ENCODE measurements at regions not wholly inside any gene's neighbourhood (a gene's known extent, or its start where the extent isn't known, plus 50 kb on each side); places are given as distances from the start of the nearest gene placed in this dataset.

GRCh38 chr11:70788248-70789022 lies 390.1 kb downstream of the CTTN start:
- DNase-seq, result no peak
- ATAC-seq (ENCODE audit: poor library complexity), result no peak
- intact Hi-C loops (cut with DNase I), result no loop called here

GRCh38 chr11:70790671-70791300 lies 392.5 kb downstream of the CTTN start:
- DNase-seq (no peak), ATAC-seq (ENCODE audit: poor library complexity) (no peak)

GRCh38 chr11:70796648-70797227 lies 398.4 kb downstream of the CTTN start:
- no peak for ATAC-seq (ENCODE audit: poor library complexity)
- no peak for DNase-seq
- intact Hi-C loops (cut with DNase I), result no loop called here

More at GRCh38 chr11:70790671-70791300, 392.5 kb downstream of the CTTN start:
- intact Hi-C loops (cut with DNase I), result no loop called here

- intact Hi-C loops (cut with DNase I), result no loop called here
- DNase-seq, result no peak
- no peak for ATAC-seq (ENCODE audit: poor library complexity)
Observed at GRCh38 chr11:70798296-70798695, 400.0 kb downstream of the CTTN start.

GRCh38 chr11:70799386-70799785 lies 401.1 kb downstream of the CTTN start:
- no peak for ATAC-seq (ENCODE audit: poor library complexity)

GRCh38 chr11:70802185-70802584 lies 403.9 kb downstream of the CTTN start:
- ATAC-seq (ENCODE audit: poor library complexity) (no peak), DNase-seq (no peak)
- intact Hi-C loops (cut with DNase I), result no loop called here

More at GRCh38 chr11:70799386-70799785, 401.1 kb downstream of the CTTN start:
- DNase-seq, result no peak
- intact Hi-C loops (cut with DNase I), result no loop called here

GRCh38 chr11:70804139-70804837 lies 406.0 kb downstream of the CTTN start:
- DNase-seq (no peak), ATAC-seq (ENCODE audit: poor library complexity) (no peak)
- intact Hi-C loops (cut with DNase I), result no loop called here

- intact Hi-C loops (cut with DNase I), result no loop called here
- DNase-seq, result no peak
- ATAC-seq (ENCODE audit: poor library complexity), result no peak
Observed at GRCh38 chr11:70805243-70805642, 406.9 kb downstream of the CTTN start.

GRCh38 chr11:70805971-70806370 lies 407.6 kb downstream of the CTTN start:
- intact Hi-C loops (cut with DNase I), result no loop called here
- DNase-seq (no peak), ATAC-seq (ENCODE audit: poor library complexity) (no peak)

- DNase-seq (no peak), ATAC-seq (ENCODE audit: poor library complexity) (no peak)
- intact Hi-C loops (cut with DNase I), result no loop called here
Observed at GRCh38 chr11:70806461-70807194, 408.3 kb downstream of the CTTN start.

- ATAC-seq (ENCODE audit: poor library complexity) (no peak), DNase-seq (no peak)
- intact Hi-C loops (cut with DNase I), result no loop called here
Observed at GRCh38 chr11:70807195-70807543, 408.8 kb downstream of the CTTN start.

GRCh38 chr11:70808686-70809375 lies 410.5 kb downstream of the CTTN start:
- DNase-seq (no peak), ATAC-seq (ENCODE audit: poor library complexity) (no peak)
- intact Hi-C loops (cut with DNase I), result no loop called here

GRCh38 chr11:70810133-70810532 lies 411.8 kb downstream of the CTTN start:
- ATAC-seq (ENCODE audit: poor library complexity) (no peak), DNase-seq (no peak)
- intact Hi-C loops (cut with DNase I), result no loop called here

- no peak for DNase-seq
- no peak for ATAC-seq (ENCODE audit: poor library complexity)
- intact Hi-C loops (cut with DNase I), result no loop called here
Observed at GRCh38 chr11:70810681-70811080, 412.4 kb downstream of the CTTN start.

GRCh38 chr11:70811483-70811882 lies 413.2 kb downstream of the CTTN start:
- no peak for DNase-seq
- ATAC-seq (ENCODE audit: poor library complexity), result no peak
- intact Hi-C loops (cut with DNase I), result no loop called here

GRCh38 chr11:70811915-70812314 lies 413.6 kb downstream of the CTTN start:
- no peak for DNase-seq
- intact Hi-C loops (cut with DNase I), result no loop called here

GRCh38 chr11:70812472-70812871 lies 414.1 kb downstream of the CTTN start:
- intact Hi-C loops (cut with DNase I), result no loop called here
- no peak for DNase-seq
- no peak for ATAC-seq (ENCODE audit: poor library complexity)

More at GRCh38 chr11:70811915-70812314, 413.6 kb downstream of the CTTN start:
- ATAC-seq (ENCODE audit: poor library complexity), result no peak

GRCh38 chr11:70813651-70814050 lies 415.3 kb downstream of the CTTN start:
- no peak for DNase-seq
- intact Hi-C loops (cut with DNase I), result no loop called here
- no peak for ATAC-seq (ENCODE audit: poor library complexity)
